C4-2B (cell line): ENCODE measurements at regions not wholly inside any gene's neighbourhood (a gene's known extent, or its start where the extent isn't known, plus 50 kb on each side); places are given as distances from the start of the nearest gene placed in this dataset.

ENCODE experiments used
- ZFX ChIP-seq: fragments of 450-650 bp; IDR thresholded peaks from 2 replicates; pipeline ENCODE4 v1.6.1; 2017
- TF ChIP-seq, protein P1 (sequence below): fragments of 450-650 bp; conservative IDR thresholded peaks from 2 replicates; pipeline ENCODE4 v1.5.1; 2017; ENCODE audit warnings: mild to moderate bottlenecking

- TF ChIP-seq, protein P1, sequence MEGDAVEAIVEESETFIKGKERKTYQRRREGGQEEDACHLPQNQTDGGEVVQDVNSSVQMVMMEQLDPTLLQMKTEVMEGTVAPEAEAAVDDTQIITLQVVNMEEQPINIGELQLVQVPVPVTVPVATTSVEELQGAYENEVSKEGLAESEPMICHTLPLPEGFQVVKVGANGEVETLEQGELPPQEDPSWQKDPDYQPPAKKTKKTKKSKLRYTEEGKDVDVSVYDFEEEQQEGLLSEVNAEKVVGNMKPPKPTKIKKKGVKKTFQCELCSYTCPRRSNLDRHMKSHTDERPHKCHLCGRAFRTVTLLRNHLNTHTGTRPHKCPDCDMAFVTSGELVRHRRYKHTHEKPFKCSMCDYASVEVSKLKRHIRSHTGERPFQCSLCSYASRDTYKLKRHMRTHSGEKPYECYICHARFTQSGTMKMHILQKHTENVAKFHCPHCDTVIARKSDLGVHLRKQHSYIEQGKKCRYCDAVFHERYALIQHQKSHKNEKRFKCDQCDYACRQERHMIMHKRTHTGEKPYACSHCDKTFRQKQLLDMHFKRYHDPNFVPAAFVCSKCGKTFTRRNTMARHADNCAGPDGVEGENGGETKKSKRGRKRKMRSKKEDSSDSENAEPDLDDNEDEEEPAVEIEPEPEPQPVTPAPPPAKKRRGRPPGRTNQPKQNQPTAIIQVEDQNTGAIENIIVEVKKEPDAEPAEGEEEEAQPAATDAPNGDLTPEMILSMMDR: no peak
- TF ChIP-seq ZFX: no peak
Observed at GRCh38 chr9:24258626-24259025, 287.1 kb downstream of the IZUMO3 start.
